Mesendoderm (in vitro differentiated cells): ENCODE measurements at regions not wholly inside any gene's neighbourhood (a gene's known extent, or its start where the extent isn't known, plus 50 kb on each side); places are given as distances from the start of the nearest gene placed in this dataset.

Experiments used
- DNase-seq: peaks from one replicate; pipeline ENCODE4 v3.0.0; 2013
- H2AK5ac ChIP-seq: 2 replicates; pipeline ENCODE4 v1.6.1; 2013; ENCODE audit warnings: low read length, inconsistent platforms
- H2BK120ac ChIP-seq: 2 replicates; pipeline ENCODE4 v1.6.1; 2013; ENCODE audit warnings: low read depth, mild to moderate bottlenecking, low read length, moderate library complexity, mixed read lengths
- H2BK15ac ChIP-seq: replicated peaks from 2 replicates; pipeline ENCODE4 v1.6.1; 2013; ENCODE audit warnings: low read depth, mild to moderate bottlenecking, moderate library complexity
- H2BK5ac ChIP-seq: 2 replicates; pipeline ENCODE4 v1.6.1; 2013; ENCODE audit warnings: low read length, inconsistent platforms
- H3K18ac ChIP-seq: 2 replicates; pipeline ENCODE4 v1.6.1; 2013; ENCODE audit warnings: mild to moderate bottlenecking, low read length, mixed read lengths
- H3K23ac ChIP-seq: one replicate; pipeline ENCODE4 v1.6.1; 2013; ENCODE audit warnings: low read length
- H3K27ac ChIP-seq: 2 replicates; pipeline ENCODE4 v1.5.1; 2013; ENCODE audit warnings: low read depth, mild to moderate bottlenecking, inconsistent platforms, low read length, moderate library complexity
- H3K27me3 ChIP-seq: 2 replicates; pipeline ENCODE4 v1.6.1; 2013; ENCODE audit warnings: low read length, control low read depth, mild to moderate bottlenecking, inconsistent platforms; ENCODE audit not compliant: insufficient read depth, poor library complexity
- H3K36me3 ChIP-seq: 2 replicates; pipeline ENCODE4 v1.6.1; 2013; ENCODE audit warnings: low read length, inconsistent platforms; ENCODE audit not compliant: control insufficient read depth, insufficient read depth
- H3K4ac ChIP-seq: one replicate; pipeline ENCODE4 v1.6.1; 2013; ENCODE audit warnings: low read depth, mild to moderate bottlenecking, low read length, moderate library complexity
- H3K4me1 ChIP-seq: 2 replicates; pipeline ENCODE4 v1.6.1; 2013; ENCODE audit warnings: low read depth, low read length, inconsistent platforms; ENCODE audit not compliant: control insufficient read depth
- H3K4me2 ChIP-seq: 2 replicates; pipeline ENCODE4 v1.6.1; 2013; ENCODE audit warnings: low read length
- H3K4me3 ChIP-seq: 2 replicates; pipeline ENCODE4 v1.5.1; 2013; ENCODE audit warnings: mild to moderate bottlenecking, low read length
- H3K56ac ChIP-seq: one replicate; pipeline ENCODE4 v1.6.1; 2013; ENCODE audit warnings: low read length
- H3K79me1 ChIP-seq: 2 replicates; pipeline ENCODE4 v1.6.1; 2013; ENCODE audit warnings: low read length, inconsistent platforms
- H3K79me2 ChIP-seq: 2 replicates; pipeline ENCODE4 v1.6.1; 2013; ENCODE audit warnings: mild to moderate bottlenecking, low read length; ENCODE audit not compliant: control insufficient read depth, insufficient read depth
- H3K9ac ChIP-seq: 2 replicates; pipeline ENCODE4 v1.6.1; 2013; ENCODE audit warnings: low read length, inconsistent platforms
- H4K5ac ChIP-seq: one replicate; pipeline ENCODE4 v1.6.1; 2013; ENCODE audit warnings: low read length
- H4K8ac ChIP-seq: one replicate; pipeline ENCODE4 v1.6.1; 2013; ENCODE audit warnings: low read depth, mild to moderate bottlenecking, control low read depth, low read length, moderate library complexity
- WGBS: extraction: QIAGEN DNeasy Blood & Tissue Kit; methylation state at CpG from one replicate; pipeline ENCODE4 v1.1.7; 2013; ENCODE audit warnings: low lambda C conversion rate, missing lambda C conversion rate; ENCODE audit not compliant: insufficient coverage; ENCODE audit errors: extremely low coverage; 5-methylcytosine and 5-hydroxymethylcytosine counted together

GRCh38 chr5:71937921-71938698 is 169.2 kb upstream of the MAP1B start:
- Histone ChIP-seq H2BK120ac (no peak overlapping the region), H3K9ac (no peak overlapping the region), H3K79me1 (no peaks in the 10 kb centered on the region), H2AK5ac (no peak overlapping the region), H3K23ac (no peak overlapping the region), H3K56ac (no peak overlapping the region), H4K8ac (no peak overlapping the region), H4K5ac (no peak overlapping the region), H3K27ac (no peak overlapping the region), H2BK5ac (no peak overlapping the region), H3K27me3 (no peaks in the 10 kb centered on the region), H3K79me2 (no peaks in the 10 kb centered on the region), H3K18ac (no peak overlapping the region), H3K4ac (no peak overlapping the region), H3K4me1 (peaks cover 3% of the 10 kb centered on the region), H2BK15ac (no peak overlapping the region), H3K36me3 (no peaks in the 10 kb centered on the region), H3K4me2 (no peak overlapping the region), H3K4me3 (no peak overlapping the region)
- DNase-seq: no peak
- WGBS: no CpG with 5 or more reads among the region's 11 CpGs

- Histone ChIP-seq H3K27ac (no peak overlapping the region), H3K79me1 (no peaks in the 10 kb centered on the region)
- no CpG with 5 or more reads among the region's 7 CpGs for WGBS
Measured at GRCh38 chr5:71938895-71939294, 168.4 kb upstream of the MAP1B start.

GRCh38 chr5:71939452-71940230 is 167.6 kb upstream of the MAP1B start:
- Histone ChIP-seq H3K4me1 (peaks cover 3% of the 10 kb centered on the region), H3K4me2 (no peak overlapping the region), H3K79me2 (no peaks in the 10 kb centered on the region), H3K4ac (no peak overlapping the region), H3K23ac (no peak overlapping the region), H4K8ac (no peak overlapping the region), H4K5ac (no peak overlapping the region), H2BK5ac (no peak overlapping the region), H3K36me3 (no peaks in the 10 kb centered on the region), H3K27me3 (no peaks in the 10 kb centered on the region), H3K79me1 (no peaks in the 10 kb centered on the region), H2BK15ac (no peak overlapping the region), H2AK5ac (no peak overlapping the region), H2BK120ac (no peak overlapping the region), H3K4me3 (no peak overlapping the region), H3K9ac (no peak overlapping the region), H3K27ac (no peak overlapping the region), H3K56ac (no peak overlapping the region), H3K18ac (no peak overlapping the region)
- WGBS: no CpG with 5 or more reads among the region's 8 CpGs
- DNase-seq: peak; percentile 66

More at GRCh38 chr5:71938895-71939294, 168.4 kb upstream of the MAP1B start:
- Histone ChIP-seq H4K5ac (no peak overlapping the region), H2BK15ac (no peak overlapping the region), H4K8ac (no peak overlapping the region), H3K4me3 (no peak overlapping the region), H3K9ac (no peak overlapping the region), H3K23ac (no peak overlapping the region), H3K4me2 (no peak overlapping the region), H2BK120ac (no peak overlapping the region), H3K4ac (no peak overlapping the region), H3K4me1 (peaks cover 3% of the 10 kb centered on the region), H2BK5ac (no peak overlapping the region), H3K79me2 (no peaks in the 10 kb centered on the region), H3K27me3 (no peaks in the 10 kb centered on the region), H2AK5ac (no peak overlapping the region), H3K56ac (peak overlapping the region; percentile 43), H3K18ac (no peak overlapping the region), H3K36me3 (no peaks in the 10 kb centered on the region)
- peak; percentile 73 for DNase-seq

GRCh38 chr5:71943874-71944273 is 163.4 kb upstream of the MAP1B start:
- H3K27ac ChIP-seq: no peak overlapping the region
- no peak overlapping the region for H3K4me3 ChIP-seq
- H3K27me3 ChIP-seq: no peaks in the 10 kb centered on the region
- DNase-seq: peak; percentile 28
- WGBS: no CpG with 5 or more reads among the region's 8 CpGs
- no peaks in the 10 kb centered on the region for H3K79me2 ChIP-seq
- H3K23ac ChIP-seq: no peak overlapping the region
- H3K4ac ChIP-seq: no peak overlapping the region
- H2BK15ac ChIP-seq: no peak overlapping the region
- no peak overlapping the region for H3K18ac ChIP-seq
- no peaks in the 10 kb centered on the region for H3K36me3 ChIP-seq
- H3K56ac ChIP-seq: peak overlapping the region; percentile 12
- H4K5ac ChIP-seq: no peak overlapping the region
- H2BK5ac ChIP-seq: no peak overlapping the region
- H3K4me2 ChIP-seq: no peak overlapping the region
- no peak overlapping the region for H2AK5ac ChIP-seq
- no peak overlapping the region for H2BK120ac ChIP-seq
- peaks cover 1% of the 10 kb centered on the region for H3K4me1 ChIP-seq
- H4K8ac ChIP-seq: no peak overlapping the region
- no peak overlapping the region for H3K9ac ChIP-seq
- no peaks in the 10 kb centered on the region for H3K79me1 ChIP-seq

- Histone ChIP-seq H4K5ac (no peak overlapping the region), H2AK5ac (no peak overlapping the region), H3K36me3 (no peaks in the 10 kb centered on the region), H3K79me1 (no peaks in the 10 kb centered on the region), H3K23ac (no peak overlapping the region), H2BK120ac (no peak overlapping the region), H2BK5ac (no peak overlapping the region), H3K27ac (no peak overlapping the region), H3K79me2 (no peaks in the 10 kb centered on the region), H3K4ac (no peak overlapping the region), H3K9ac (no peak overlapping the region), H3K4me1 (no peaks in the 10 kb centered on the region), H4K8ac (no peak overlapping the region), H3K56ac (no peak overlapping the region), H3K27me3 (no peaks in the 10 kb centered on the region), H3K4me2 (no peak overlapping the region), H3K4me3 (no peak overlapping the region), H2BK15ac (no peak overlapping the region), H3K18ac (no peak overlapping the region)
- no CpG with 5 or more reads among the region's 6 CpGs for WGBS
- no peak for DNase-seq
Measured at GRCh38 chr5:71945436-71945835, 161.8 kb upstream of the MAP1B start.
